ENCODE measurements at regions not wholly inside any gene's neighbourhood (a gene's known extent, or its start where the extent isn't known, plus 50 kb on each side); places are given as distances from the start of the nearest gene placed in this dataset.

DNA sequence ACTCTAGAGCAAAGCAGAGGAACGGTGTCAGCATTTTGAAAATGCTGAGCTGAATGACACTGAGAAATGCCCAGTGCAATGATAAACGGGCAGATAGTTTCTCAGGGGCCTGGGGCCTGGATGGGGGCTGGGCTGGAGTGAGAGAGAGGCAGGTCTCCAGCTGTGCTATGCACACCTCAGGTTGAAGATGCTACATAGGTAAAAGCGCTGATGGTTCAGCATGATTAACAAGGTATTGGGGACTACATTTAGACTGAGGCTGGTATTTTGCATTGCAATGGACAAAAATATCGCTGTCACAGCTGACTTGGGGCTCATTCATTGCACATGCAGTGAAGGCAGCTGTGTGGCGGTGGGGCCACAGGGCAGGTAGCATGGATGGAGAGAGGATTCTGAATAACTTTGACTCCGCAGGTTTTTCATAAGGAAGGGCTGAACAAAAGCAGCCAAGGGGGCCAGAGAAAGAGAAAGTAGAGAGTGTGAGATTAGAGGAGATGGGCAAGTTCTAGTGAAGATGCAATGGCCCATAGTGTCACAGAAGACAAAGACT is 290.8 kb upstream of the ZNF32 start:
- Histone ChIP-seq H3K27me3 (replicated peaks; ENCODE audit: control insufficient read depth, insufficient read depth, low read length, poor library complexity, severe bottlenecking) (no peaks in the 10 kb centered on the region), H3K27ac (ENCODE audit: insufficient read depth, low read length, poor library complexity, severe bottlenecking) (no peak overlapping the region), H3K4me1 (ENCODE audit: control insufficient read depth, insufficient read depth, low read length, poor library complexity, severe bottlenecking) (no peaks in the 10 kb centered on the region)

DNA sequence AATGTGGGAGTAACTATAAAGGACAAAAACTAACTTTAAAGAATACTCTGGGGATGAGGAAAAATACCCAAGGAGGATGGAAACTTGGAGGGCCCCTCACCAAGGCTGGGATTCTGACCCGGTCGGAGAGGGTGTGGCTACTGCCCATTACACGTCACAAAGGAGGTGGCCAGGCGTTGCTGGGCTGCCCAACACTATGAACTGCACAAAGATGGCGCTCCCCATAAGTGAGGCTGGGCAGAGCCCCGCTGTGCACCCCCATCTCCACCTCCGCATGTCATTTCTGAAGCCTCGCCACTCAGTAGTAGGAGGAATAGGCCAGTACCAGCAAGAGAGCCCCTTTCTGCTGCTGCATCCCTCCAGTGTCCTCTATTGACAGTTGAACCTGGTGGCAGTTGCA is 290.1 kb upstream of the ZNF32 start:
- no peak for DNase-seq
- Histone ChIP-seq H3K27ac (ENCODE audit: insufficient read depth, low read length, poor library complexity, severe bottlenecking) (no peak overlapping the region), H3K27me3 (replicated peaks; ENCODE audit: control insufficient read depth, insufficient read depth, low read length, poor library complexity, severe bottlenecking) (no peaks in the 10 kb centered on the region), H3K9me3 (ENCODE audit: control insufficient read depth, low read length) (no peaks in the 10 kb centered on the region), H3K36me3 (ENCODE audit: control insufficient read depth, insufficient read depth, low read length) (no peaks in the 10 kb centered on the region), H3K4me1 (ENCODE audit: control insufficient read depth, insufficient read depth, low read length, poor library complexity, severe bottlenecking) (no peaks in the 10 kb centered on the region), H3K4me3 (ENCODE audit: insufficient read depth, low read depth, low read length, poor library complexity, severe bottlenecking) (no peak overlapping the region)

More for the DNA sequence above, 290.8 kb upstream of the ZNF32 start:
- H3K36me3 ChIP-seq (ENCODE audit: control insufficient read depth, insufficient read depth, low read length), result no peaks in the 10 kb centered on the region
- no peak overlapping the region for H3K4me3 ChIP-seq (ENCODE audit: insufficient read depth, low read depth, low read length, poor library complexity, severe bottlenecking)
- no peaks in the 10 kb centered on the region for H3K9me3 ChIP-seq (ENCODE audit: control insufficient read depth, low read length)
- DNase-seq, result no peak

DNA sequence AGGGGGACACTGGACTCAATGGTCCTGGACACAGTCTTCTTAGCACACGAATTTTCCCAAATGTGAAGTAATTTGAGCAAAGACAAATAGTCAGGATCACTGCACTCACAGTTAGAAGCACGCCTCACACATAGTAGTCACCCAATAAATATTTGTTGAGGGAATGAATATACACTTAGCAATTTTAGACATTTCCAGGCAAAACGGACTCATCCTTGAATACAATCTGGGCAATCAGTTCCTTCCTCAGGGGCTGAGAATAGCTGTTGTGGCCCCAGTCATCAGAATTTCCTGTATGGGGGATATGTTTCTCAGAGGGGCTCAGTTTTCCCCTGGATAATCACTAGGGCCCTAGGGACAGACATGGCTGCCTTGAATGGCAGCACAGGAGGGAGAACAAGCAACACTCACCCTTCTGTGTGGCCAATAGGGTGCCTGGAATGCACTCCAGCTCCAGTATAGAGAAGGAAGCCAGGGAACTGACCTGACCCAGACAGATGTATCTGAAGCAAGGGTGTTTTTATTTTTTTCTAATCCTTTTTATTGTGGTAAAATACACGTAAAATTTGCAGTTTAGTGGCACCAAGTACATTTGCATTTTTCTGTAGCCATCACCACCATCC is 282.7 kb upstream of the ZNF32 start:
- Histone ChIP-seq H3K4me1 (ENCODE audit: control insufficient read depth, insufficient read depth, low read length, poor library complexity, severe bottlenecking) (no peaks in the 10 kb centered on the region), H3K27me3 (replicated peaks; ENCODE audit: control insufficient read depth, insufficient read depth, low read length, poor library complexity, severe bottlenecking) (no peaks in the 10 kb centered on the region), H3K27ac (ENCODE audit: insufficient read depth, low read length, poor library complexity, severe bottlenecking) (no peak overlapping the region), H3K4me3 (ENCODE audit: insufficient read depth, low read depth, low read length, poor library complexity, severe bottlenecking) (no peak overlapping the region), H3K9me3 (ENCODE audit: control insufficient read depth, low read length) (no peaks in the 10 kb centered on the region), H3K36me3 (ENCODE audit: control insufficient read depth, insufficient read depth, low read length) (no peaks in the 10 kb centered on the region)
- DNase-seq, result no peak

DNA sequence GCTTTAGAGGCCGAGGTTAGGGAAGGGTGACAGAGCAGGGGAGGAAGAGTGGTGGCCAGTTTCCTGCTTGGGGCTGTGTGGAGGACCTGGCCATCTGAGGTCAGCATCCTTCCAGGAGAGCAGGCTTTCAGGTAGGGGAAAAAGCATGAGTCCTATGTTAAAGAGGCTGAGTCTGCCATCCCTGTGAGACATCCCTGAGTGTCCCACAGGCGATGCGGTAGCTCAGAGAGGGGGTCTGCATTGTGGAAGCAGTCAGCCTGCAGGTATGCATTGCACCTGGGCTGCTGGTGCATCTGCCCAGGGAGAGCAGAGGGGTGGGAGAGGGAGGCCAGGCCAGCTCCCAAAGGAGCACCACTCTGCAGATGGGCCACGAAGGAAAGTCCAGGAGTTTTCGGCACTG is 282.1 kb upstream of the ZNF32 start:
- no peak for DNase-seq
- Histone ChIP-seq H3K9me3 (ENCODE audit: control insufficient read depth, low read length) (no peaks in the 10 kb centered on the region), H3K4me3 (ENCODE audit: insufficient read depth, low read depth, low read length, poor library complexity, severe bottlenecking) (no peak overlapping the region), H3K36me3 (ENCODE audit: control insufficient read depth, insufficient read depth, low read length) (no peaks in the 10 kb centered on the region), H3K4me1 (ENCODE audit: control insufficient read depth, insufficient read depth, low read length, poor library complexity, severe bottlenecking) (no peaks in the 10 kb centered on the region), H3K27ac (ENCODE audit: insufficient read depth, low read length, poor library complexity, severe bottlenecking) (no peak overlapping the region), H3K27me3 (replicated peaks; ENCODE audit: control insufficient read depth, insufficient read depth, low read length, poor library complexity, severe bottlenecking) (no peaks in the 10 kb centered on the region)

DNA sequence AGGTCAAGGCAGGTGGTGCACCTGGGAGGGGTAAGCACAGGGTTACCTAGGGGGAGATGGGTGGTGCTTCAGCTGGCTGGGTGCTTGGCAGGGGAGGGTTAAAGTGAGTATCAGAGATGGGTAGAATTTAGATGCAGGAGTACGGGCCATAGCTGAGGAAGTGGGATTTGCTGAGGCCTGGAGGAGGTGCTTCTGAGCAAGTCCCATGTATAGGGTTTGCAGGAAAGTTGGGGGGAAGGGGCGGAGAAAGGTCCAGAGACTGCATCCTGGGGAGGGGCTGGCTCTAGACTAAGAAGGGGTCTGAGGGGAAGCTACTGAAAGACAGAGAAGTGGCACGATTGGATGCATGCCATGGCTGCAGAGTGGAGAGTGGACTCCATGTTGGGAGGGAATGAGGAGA is 281.6 kb upstream of the ZNF32 start:
- DNase-seq, result no peak
- Histone ChIP-seq H3K4me3 (ENCODE audit: insufficient read depth, low read depth, low read length, poor library complexity, severe bottlenecking) (no peak overlapping the region), H3K27ac (ENCODE audit: insufficient read depth, low read length, poor library complexity, severe bottlenecking) (no peak overlapping the region), H3K27me3 (replicated peaks; ENCODE audit: control insufficient read depth, insufficient read depth, low read length, poor library complexity, severe bottlenecking) (no peaks in the 10 kb centered on the region), H3K4me1 (ENCODE audit: control insufficient read depth, insufficient read depth, low read length, poor library complexity, severe bottlenecking) (no peaks in the 10 kb centered on the region), H3K36me3 (ENCODE audit: control insufficient read depth, insufficient read depth, low read length) (no peaks in the 10 kb centered on the region), H3K9me3 (ENCODE audit: control insufficient read depth, low read length) (no peaks in the 10 kb centered on the region)

DNA sequence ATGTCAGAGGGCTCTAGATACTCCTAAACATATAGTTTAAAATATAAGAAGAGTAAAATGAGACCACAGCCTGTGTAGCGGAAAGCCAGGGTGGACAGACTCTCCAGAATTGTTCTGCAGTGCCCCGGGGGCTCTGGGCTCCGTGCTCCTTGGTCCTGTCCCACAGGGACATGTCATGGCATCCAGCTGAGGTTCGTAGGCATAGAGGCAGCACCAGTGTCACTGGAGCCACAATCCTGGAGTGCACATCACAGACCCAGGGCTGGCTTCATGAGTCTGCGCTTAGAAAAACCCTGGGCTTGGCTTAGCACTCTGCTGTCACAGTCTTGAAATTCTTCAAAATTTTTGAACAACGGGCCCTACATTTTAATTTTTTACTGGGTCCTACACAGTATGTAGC is 280.4 kb upstream of the ZNF32 start:
- H3K4me3 ChIP-seq (ENCODE audit: insufficient read depth, low read depth, low read length, poor library complexity, severe bottlenecking), result no peak overlapping the region
- H3K4me1 ChIP-seq (ENCODE audit: control insufficient read depth, insufficient read depth, low read length, poor library complexity, severe bottlenecking), result no peaks in the 10 kb centered on the region
- H3K27ac ChIP-seq (ENCODE audit: insufficient read depth, low read length, poor library complexity, severe bottlenecking), result no peak overlapping the region
- no peak for DNase-seq
- no peaks in the 10 kb centered on the region for H3K27me3 ChIP-seq (replicated peaks; ENCODE audit: control insufficient read depth, insufficient read depth, low read length, poor library complexity, severe bottlenecking)
- H3K36me3 ChIP-seq (ENCODE audit: control insufficient read depth, insufficient read depth, low read length), result no peaks in the 10 kb centered on the region
- no peaks in the 10 kb centered on the region for H3K9me3 ChIP-seq (ENCODE audit: control insufficient read depth, low read length)

DNA sequence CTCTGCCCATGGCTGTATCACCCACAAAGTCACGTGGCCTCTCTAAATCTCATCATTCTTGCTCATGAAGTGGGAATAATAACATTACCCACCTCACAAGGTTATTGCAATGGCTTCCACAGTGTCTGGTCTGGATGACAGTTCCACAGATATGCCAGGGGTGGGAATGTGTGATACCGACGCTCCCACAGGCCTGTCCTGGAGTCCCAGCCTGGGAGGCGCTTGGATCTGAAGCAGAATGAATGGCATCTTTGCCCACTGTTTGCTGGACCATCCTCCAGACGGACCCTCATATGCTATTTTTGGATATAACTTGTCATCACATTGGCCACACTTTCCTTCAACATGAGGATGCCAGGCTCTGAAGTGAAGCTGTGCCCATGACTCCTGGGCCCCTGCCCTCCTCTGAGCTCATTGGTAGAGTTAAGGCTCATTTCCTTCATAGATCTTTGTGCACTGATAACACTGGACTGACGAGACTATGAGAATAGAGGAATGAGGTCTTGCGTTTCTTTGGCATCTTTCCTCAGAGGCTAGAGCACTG is 279.8 kb upstream of the ZNF32 start:
- Histone ChIP-seq H3K27ac (ENCODE audit: insufficient read depth, low read length, poor library complexity, severe bottlenecking) (no peak overlapping the region), H3K4me3 (ENCODE audit: insufficient read depth, low read depth, low read length, poor library complexity, severe bottlenecking) (no peak overlapping the region), H3K4me1 (ENCODE audit: control insufficient read depth, insufficient read depth, low read length, poor library complexity, severe bottlenecking) (no peaks in the 10 kb centered on the region), H3K9me3 (ENCODE audit: control insufficient read depth, low read length) (no peaks in the 10 kb centered on the region), H3K36me3 (ENCODE audit: control insufficient read depth, insufficient read depth, low read length) (no peaks in the 10 kb centered on the region), H3K27me3 (replicated peaks; ENCODE audit: control insufficient read depth, insufficient read depth, low read length, poor library complexity, severe bottlenecking) (no peaks in the 10 kb centered on the region)
- no peak for DNase-seq

DNA sequence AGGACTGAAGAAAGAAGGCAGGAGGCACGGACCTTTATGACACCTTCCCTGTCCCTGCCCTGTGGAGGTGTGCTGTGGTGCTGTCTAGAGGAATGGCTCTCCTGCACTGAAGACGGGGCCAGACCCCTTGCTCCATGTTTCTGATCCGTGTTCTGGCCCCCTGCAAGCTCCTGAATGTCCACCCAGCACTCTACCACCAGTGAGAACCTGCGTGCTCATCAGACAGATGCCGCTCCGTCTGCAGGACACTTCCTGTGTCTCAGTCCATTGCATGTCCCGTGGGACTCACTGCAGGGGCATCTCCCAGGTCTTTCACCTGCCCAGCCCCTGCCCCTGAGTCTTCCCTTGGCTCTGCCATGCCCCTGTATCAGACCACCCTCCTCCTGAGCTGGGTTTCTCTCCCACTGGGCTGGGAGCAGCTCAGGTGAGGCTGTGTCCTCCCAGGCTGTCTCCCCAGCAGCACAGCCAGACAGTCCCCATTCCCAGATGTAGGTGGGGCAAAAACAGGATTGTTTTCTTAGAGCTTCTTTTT is 278.3 kb upstream of the ZNF32 start:
- Histone ChIP-seq H3K36me3 (ENCODE audit: control insufficient read depth, insufficient read depth, low read length) (no peaks in the 10 kb centered on the region), H3K4me1 (ENCODE audit: control insufficient read depth, insufficient read depth, low read length, poor library complexity, severe bottlenecking) (no peaks in the 10 kb centered on the region), H3K9me3 (ENCODE audit: control insufficient read depth, low read length) (no peaks in the 10 kb centered on the region), H3K4me3 (ENCODE audit: insufficient read depth, low read depth, low read length, poor library complexity, severe bottlenecking) (no peak overlapping the region), H3K27ac (ENCODE audit: insufficient read depth, low read length, poor library complexity, severe bottlenecking) (no peak overlapping the region), H3K27me3 (replicated peaks; ENCODE audit: control insufficient read depth, insufficient read depth, low read length, poor library complexity, severe bottlenecking) (no peaks in the 10 kb centered on the region)
- DNase-seq, result no peak

DNA sequence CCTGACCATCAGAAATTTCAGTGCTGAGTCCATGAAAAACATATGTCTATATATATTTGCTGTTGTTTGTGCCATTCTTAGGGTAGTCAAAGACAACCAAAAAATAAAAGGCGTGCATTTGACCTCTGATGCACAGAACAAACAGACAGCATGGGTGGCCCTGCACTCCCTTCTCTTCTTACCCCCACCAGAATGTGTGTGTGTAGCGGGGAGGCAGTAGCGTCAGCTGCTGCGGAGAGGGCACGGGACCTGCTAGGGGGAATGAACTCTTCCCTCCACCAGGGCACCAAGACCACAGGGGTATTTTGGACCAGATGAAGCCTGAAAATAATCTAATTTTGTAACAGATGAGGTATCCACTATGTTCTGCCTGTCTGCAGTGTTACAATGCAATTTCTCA is 277.7 kb upstream of the ZNF32 start:
- Histone ChIP-seq H3K27me3 (replicated peaks; ENCODE audit: control insufficient read depth, insufficient read depth, low read length, poor library complexity, severe bottlenecking) (no peaks in the 10 kb centered on the region), H3K36me3 (ENCODE audit: control insufficient read depth, insufficient read depth, low read length) (no peaks in the 10 kb centered on the region), H3K27ac (ENCODE audit: insufficient read depth, low read length, poor library complexity, severe bottlenecking) (no peak overlapping the region), H3K4me3 (ENCODE audit: insufficient read depth, low read depth, low read length, poor library complexity, severe bottlenecking) (no peak overlapping the region), H3K4me1 (ENCODE audit: control insufficient read depth, insufficient read depth, low read length, poor library complexity, severe bottlenecking) (no peaks in the 10 kb centered on the region), H3K9me3 (ENCODE audit: control insufficient read depth, low read length) (no peaks in the 10 kb centered on the region)
- no peak for DNase-seq

DNA sequence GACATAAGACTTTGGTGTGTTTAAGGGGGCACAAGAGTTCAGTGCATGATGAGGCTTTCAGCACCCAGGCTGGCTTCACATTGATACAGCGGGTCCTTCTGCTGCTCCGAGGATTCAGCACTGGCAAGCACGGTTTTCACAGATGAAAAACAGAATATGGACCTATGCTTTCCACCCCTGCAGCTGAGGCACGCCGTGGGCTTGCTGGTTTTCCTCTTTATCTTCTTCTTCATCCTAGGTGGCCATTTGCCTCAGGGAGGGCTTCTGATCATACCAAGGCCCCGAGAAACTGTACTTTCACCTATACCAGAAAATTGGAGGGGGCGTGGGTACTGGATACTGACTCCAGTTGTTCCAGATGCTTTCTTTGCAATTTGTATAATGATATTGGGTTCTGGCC is 277.1 kb upstream of the ZNF32 start:
- Histone ChIP-seq H3K9me3 (ENCODE audit: control insufficient read depth, low read length) (no peaks in the 10 kb centered on the region), H3K27me3 (replicated peaks; ENCODE audit: control insufficient read depth, insufficient read depth, low read length, poor library complexity, severe bottlenecking) (no peaks in the 10 kb centered on the region), H3K4me3 (ENCODE audit: insufficient read depth, low read depth, low read length, poor library complexity, severe bottlenecking) (no peak overlapping the region), H3K4me1 (ENCODE audit: control insufficient read depth, insufficient read depth, low read length, poor library complexity, severe bottlenecking) (no peaks in the 10 kb centered on the region), H3K27ac (ENCODE audit: insufficient read depth, low read length, poor library complexity, severe bottlenecking) (no peak overlapping the region), H3K36me3 (ENCODE audit: control insufficient read depth, insufficient read depth, low read length) (no peaks in the 10 kb centered on the region)
- DNase-seq, result no peak
